SK-N-SH (cell line): ENCODE measurements at regions not wholly inside any gene's neighbourhood (a gene's known extent, or its start where the extent isn't known, plus 50 kb on each side); places are given as distances from the start of the nearest gene placed in this dataset.

Source experiments
- CTCF ChIA-PET: fragments of 300-600, 350-600 bp; formaldehyde crosslinking; extraction: SDS; loops from one replicate; lab custom pipeline; 2021; lab: Yijun Ruan, JAX
- POLR2A ChIA-PET: fragments of 350-600 bp; sonication (Branson Sonifier 250); formaldehyde crosslinking; extraction: SDS; loops from one replicate; lab custom pipeline; 2020; ENCODE audit warnings: antibody characterized with exemption, inconsistent platforms; lab: Yijun Ruan, JAX
- DNase-seq: peaks from one replicate; pipeline ENCODE4 v3.0.0; 2012
- H2AFZ ChIP-seq: fragments of 200-600 bp; sonication (generic); 2 replicates; pipeline ENCODE4 v1.8.1; 2016; ENCODE audit warnings: antibody characterized with exemption, mild to moderate bottlenecking, low read depth
- H3F3A ChIP-seq: fragments of 200-600 bp; sonication (generic); replicated peaks from 2 replicates; pipeline ENCODE3; 2016; ENCODE audit warnings: antibody characterized with exemption, mild to moderate bottlenecking; ENCODE audit not compliant: insufficient read depth
- H3K27ac ChIP-seq, 2 experiments: fragments of 200-500 bp in 1 of 2; fragments of 200-600 bp in 1 of 2; sonication (Bioruptor generic) in 1 of 2; sonication (generic), shearing (Covaris generic) in 1 of 2; 2 replicates each; pipeline versions ENCODE4 v1.5.1 to v1.6.1; 2014 to 2016; ENCODE audit warnings: low read depth in 2 of 2, inconsistent platforms in 1 of 2, low read length in 1 of 2, mild to moderate bottlenecking in 1 of 2, mixed read lengths in 1 of 2
- H3K27me3 ChIP-seq: fragments of 200-600 bp; sonication (generic), shearing (Covaris generic); 2 replicates; pipeline ENCODE4 v1.6.1; 2016; ENCODE audit warnings: mixed run types; ENCODE audit not compliant: insufficient read depth
- H3K36me3 ChIP-seq, 2 experiments: fragments of 200-500 bp in 1 of 2; fragments of 200-600 bp in 1 of 2; sonication (Bioruptor generic) in 1 of 2; sonication (generic) in 1 of 2; replicated peaks in 1 of 2; 2 replicates each; pipeline versions ENCODE3 to v1.5.1; 2014 to 2016; ENCODE audit warnings: low read length in 1 of 2, mild to moderate bottlenecking in 1 of 2; ENCODE audit not compliant: insufficient read depth in 2 of 2, control insufficient read depth in 1 of 2
- H3K4me1 ChIP-seq, 2 experiments: fragments of 200-500 bp in 1 of 2; fragments of 200-600 bp in 1 of 2; sonication (Bioruptor generic) in 1 of 2; sonication (generic), shearing (Covaris generic) in 1 of 2; 2 replicates each; pipeline versions ENCODE4 v1.5.1 to v1.6.1; 2014 to 2016; ENCODE audit warnings: low read depth in 1 of 2, low read length in 1 of 2, mixed run types in 1 of 2; ENCODE audit not compliant: insufficient read depth in 2 of 2, control insufficient read depth in 1 of 2
- H3K4me2 ChIP-seq: fragments of 200-600 bp; sonication (generic), shearing (Covaris generic); 2 replicates; pipeline ENCODE4 v1.6.1; 2017; ENCODE audit warnings: mixed run types
- H3K4me3 ChIP-seq, 2 experiments: fragments of 200-500 bp in 1 of 2; fragments of 200-600 bp in 1 of 2; sonication (Bioruptor generic) in 1 of 2; sonication (generic), shearing (Covaris generic) in 1 of 2; 2 replicates each; pipeline versions ENCODE4 v1.5.1 to v1.8.1; 2014 to 2016; ENCODE audit warnings: low read depth in 2 of 2, inconsistent platforms in 1 of 2, low read length in 1 of 2, mild to moderate bottlenecking in 1 of 2, mixed read lengths in 1 of 2, moderate library complexity in 1 of 2
- H3K79me2 ChIP-seq: fragments of 200-600 bp; sonication (generic); 2 replicates; pipeline ENCODE4 v1.8.1; 2017; ENCODE audit warnings: mild to moderate bottlenecking; ENCODE audit not compliant: insufficient read depth
- H3K9ac ChIP-seq: fragments of 200-600 bp; sonication (generic); 2 replicates; pipeline ENCODE4 v1.6.1; 2017; ENCODE audit warnings: mixed run types
- H3K9me2 ChIP-seq: fragments of 200-600 bp; sonication (generic); 2 replicates; pipeline ENCODE4 v1.6.1; 2017; ENCODE audit warnings: mixed run types
- H3K9me3 ChIP-seq: fragments of 200-600 bp; sonication (generic); 2 replicates; pipeline ENCODE4 v1.6.1; 2017; ENCODE audit warnings: mixed run types, mild to moderate bottlenecking, moderate library complexity
- H4K20me1 ChIP-seq: fragments of 200-600 bp; sonication (generic); 2 replicates; pipeline ENCODE4 v1.6.1; 2017; ENCODE audit warnings: mild to moderate bottlenecking, mixed run types; ENCODE audit not compliant: insufficient read depth
- CHD2 ChIP-seq: fragments of 150-350 bp; IDR thresholded peaks from 2 replicates; pipeline ENCODE4 v1.6.1; 2018; ENCODE audit warnings: low read length; ENCODE audit not compliant: partially characterized antibody
- ELF1 ChIP-seq: IDR thresholded peaks from 2 replicates; pipeline ENCODE4 v1.4.0; 2012
- EP300 ChIP-seq, 2 experiments: IDR thresholded peaks; 2 replicates each; pipeline versions ENCODE4 v1.4.0 to v1.6.1; 2012; ENCODE audit warnings: borderline replicate concordance in 1 of 2, low read depth in 1 of 2, low read length in 1 of 2
- EZH2phosphoT487 ChIP-seq: fragments of 200-600 bp; sonication (generic); IDR thresholded peaks from 2 replicates; pipeline ENCODE4 v1.6.1; 2017; ENCODE audit warnings: low read depth, mixed run types, mild to moderate bottlenecking, antibody characterized with exemption, moderate library complexity, borderline replicate concordance
- FOSL2 ChIP-seq: IDR thresholded peaks from 2 replicates; pipeline ENCODE4 v1.4.0; 2012; ENCODE audit warnings: low read depth, mild to moderate bottlenecking, moderate library complexity, borderline replicate concordance
- GATA2 ChIP-seq: sonication (generic); formaldehyde crosslinking; IDR thresholded peaks from 2 replicates; pipeline ENCODE4 v1.5.0; 2020; ENCODE audit warnings: mild to moderate bottlenecking, missing genetic modification reagents
- JUND ChIP-seq: IDR thresholded peaks from 2 replicates; pipeline ENCODE4 v1.4.0; 2012
- NRF1 ChIP-seq: IDR thresholded peaks from 2 replicates; pipeline ENCODE4 v1.6.1; 2012; ENCODE audit warnings: low read depth, mild to moderate bottlenecking, low read length
- RCOR1 ChIP-seq: fragments of 150-350 bp; IDR thresholded peaks from 2 replicates; pipeline ENCODE4 v1.6.1; 2017; ENCODE audit warnings: antibody characterized with exemption, low read length
- RFX5 ChIP-seq: IDR thresholded peaks from 2 replicates; pipeline ENCODE4 v1.6.1; 2012; ENCODE audit warnings: mild to moderate bottlenecking, improper control_type of control experiment, low read length
- SMC3 ChIP-seq: IDR thresholded peaks from 2 replicates; pipeline ENCODE4 v1.6.1; 2012; ENCODE audit warnings: low read depth, low read length, improper control_type of control experiment
- TAF1 ChIP-seq: IDR thresholded peaks from 2 replicates; pipeline ENCODE4 v1.6.1; 2012; ENCODE audit warnings: low read depth, mild to moderate bottlenecking, low read length, moderate library complexity, borderline replicate concordance
- TCF12 ChIP-seq: IDR thresholded peaks from 2 replicates; pipeline ENCODE4 v1.4.0; 2012
- TEAD4 ChIP-seq: IDR thresholded peaks from 2 replicates; pipeline ENCODE4 v1.4.0; 2012; ENCODE audit warnings: mild to moderate bottlenecking, borderline replicate concordance; ENCODE audit not compliant: insufficient read depth
- WGBS: methylation state at CpG from one replicate; pipeline ENCODE4 v1.1.6; 2017; ENCODE audit warnings: low lambda C conversion rate; 5-methylcytosine and 5-hydroxymethylcytosine counted together
- TF ChIP-seq, protein P1 (sequence below): fragments of 150-350 bp; IDR thresholded peaks from 2 replicates; pipeline ENCODE4 v1.6.1; 2016; ENCODE audit warnings: mild to moderate bottlenecking, low read depth, low read length
- TF ChIP-seq, protein P2 (sequence below): IDR thresholded peaks from 2 replicates; pipeline ENCODE4 v1.4.0; 2012; ENCODE audit warnings: low read depth
- TF ChIP-seq, protein P3 (sequence below): IDR thresholded peaks from 2 replicates; pipeline ENCODE4 v1.4.0; 2012; ENCODE audit warnings: low read depth, borderline replicate concordance

DNA sequence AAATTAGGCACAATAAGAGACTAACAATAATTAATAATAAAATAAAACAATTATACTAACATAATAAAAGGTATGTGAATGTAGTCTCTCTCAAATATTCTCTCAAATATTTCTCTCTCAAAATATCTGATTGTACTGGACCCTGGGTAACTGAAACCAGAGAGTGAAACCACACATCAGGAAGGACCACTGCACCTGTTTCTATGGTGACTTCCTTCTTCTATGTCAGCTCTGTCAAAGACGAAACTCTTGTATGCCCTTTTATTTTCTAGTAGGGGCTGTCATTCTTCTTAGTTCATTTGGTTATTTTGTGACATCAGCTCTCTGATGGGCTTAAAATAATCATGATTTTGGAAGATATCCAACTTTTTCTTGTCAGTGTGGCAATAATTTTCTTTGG lies 428.0 kb upstream of the TPK1 start:
- WGBS = 0% methylated on average over 1 of the region's 1 CpG
- Histone ChIP-seq H3K36me3 (no peaks in the 10 kb centered on the region), H3K9ac (no peak overlapping the region), H4K20me1 (no peaks in the 10 kb centered on the region), H3K4me1 (no peaks in the 10 kb centered on the region), H2AFZ (no peak overlapping the region), H3K79me2 (no peaks in the 10 kb centered on the region), H3K9me2 (no peaks in the 10 kb centered on the region), H3K27me3 (no peaks in the 10 kb centered on the region), H3K9me3 (0 out of 2 replicates have a peak, but pooled peaks cover 5% of the 10 kb centered on the region), H3K27ac (no peak overlapping the region), H3K4me2 (no peak overlapping the region), H3K4me3 (no peak overlapping the region), H3F3A (no peaks in the 10 kb centered on the region)
- DNase-seq = no peak
- POLR2A ChIA-PET = no interaction called here
- no peak for TF ChIP-seq GATA2 (CRISPR knock-in tag)
- TF ChIP-seq TAF1 = no peak
- TF ChIP-seq CHD2 = no peak
- TF ChIP-seq SMC3 = no peak
- TF ChIP-seq TEAD4 = no peak
- TF ChIP-seq, protein P1, sequence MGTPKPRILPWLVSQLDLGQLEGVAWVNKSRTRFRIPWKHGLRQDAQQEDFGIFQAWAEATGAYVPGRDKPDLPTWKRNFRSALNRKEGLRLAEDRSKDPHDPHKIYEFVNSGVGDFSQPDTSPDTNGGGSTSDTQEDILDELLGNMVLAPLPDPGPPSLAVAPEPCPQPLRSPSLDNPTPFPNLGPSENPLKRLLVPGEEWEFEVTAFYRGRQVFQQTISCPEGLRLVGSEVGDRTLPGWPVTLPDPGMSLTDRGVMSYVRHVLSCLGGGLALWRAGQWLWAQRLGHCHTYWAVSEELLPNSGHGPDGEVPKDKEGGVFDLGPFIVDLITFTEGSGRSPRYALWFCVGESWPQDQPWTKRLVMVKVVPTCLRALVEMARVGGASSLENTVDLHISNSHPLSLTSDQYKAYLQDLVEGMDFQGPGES = no peak
- no peak for TF ChIP-seq NRF1
- TF ChIP-seq FOSL2 = no peak
- no peak for TF ChIP-seq RCOR1
- TF ChIP-seq, protein P2, sequence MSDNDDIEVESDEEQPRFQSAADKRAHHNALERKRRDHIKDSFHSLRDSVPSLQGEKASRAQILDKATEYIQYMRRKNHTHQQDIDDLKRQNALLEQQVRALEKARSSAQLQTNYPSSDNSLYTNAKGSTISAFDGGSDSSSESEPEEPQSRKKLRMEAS = no peak
- no peak for TF ChIP-seq TCF12
- TF ChIP-seq EZH2phosphoT487 = no peak
- TF ChIP-seq, protein P3, sequence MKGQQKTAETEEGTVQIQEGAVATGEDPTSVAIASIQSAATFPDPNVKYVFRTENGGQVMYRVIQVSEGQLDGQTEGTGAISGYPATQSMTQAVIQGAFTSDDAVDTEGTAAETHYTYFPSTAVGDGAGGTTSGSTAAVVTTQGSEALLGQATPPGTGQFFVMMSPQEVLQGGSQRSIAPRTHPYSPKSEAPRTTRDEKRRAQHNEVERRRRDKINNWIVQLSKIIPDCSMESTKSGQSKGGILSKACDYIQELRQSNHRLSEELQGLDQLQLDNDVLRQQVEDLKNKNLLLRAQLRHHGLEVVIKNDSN = no peak
- no peak for TF ChIP-seq EP300 (IDR thresholded peaks at IDR 0.05; ENCODE audit: borderline replicate concordance in 1 of 2, low read depth in 1 of 2, low read length in 1 of 2)
- CTCF ChIA-PET = no interaction called here

DNA sequence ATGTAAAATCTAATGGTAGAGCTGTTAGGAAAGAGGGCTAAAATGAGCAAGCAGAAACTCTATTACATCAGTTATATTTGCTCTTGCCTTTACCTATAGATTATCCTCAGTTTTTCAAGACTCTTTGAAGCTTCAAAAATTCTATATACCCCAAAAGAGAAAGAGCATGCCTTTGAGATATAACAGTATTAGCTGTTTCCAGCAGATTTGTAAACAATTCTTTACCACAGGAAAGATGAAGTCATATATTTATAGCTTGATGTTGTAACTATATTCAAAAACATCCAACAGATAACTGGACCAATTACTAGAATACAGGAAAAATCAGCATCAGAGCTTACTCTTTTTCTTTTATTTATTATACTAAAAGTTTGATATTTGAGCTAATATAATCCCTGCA lies 416.2 kb upstream of the TPK1 start:
- no peaks in the 10 kb centered on the region for H4K20me1 ChIP-seq
- H3K4me2 ChIP-seq = no peak overlapping the region
- no peak for DNase-seq
- no peaks in the 10 kb centered on the region for H3K79me2 ChIP-seq
- no peak overlapping the region for H3K27ac ChIP-seq
- ChIA-PET CTCF (interaction anchor here (0.6 kb wide), 1 partner anchor 35 kb away, joined by 3 read pairs; no protein-coding TSS in a partner anchor), POLR2A (no interaction called here)
- no peaks in the 10 kb centered on the region for H3K9me2 ChIP-seq
- H2AFZ ChIP-seq = no peak overlapping the region
- no peaks in the 10 kb centered on the region for H3F3A ChIP-seq
- H3K36me3 ChIP-seq = no peaks in the 10 kb centered on the region
- no peak for TF ChIP-seq RCOR1
- TF ChIP-seq, protein P3 = no peak
- no peak for TF ChIP-seq JUND
- TF ChIP-seq ELF1 = no peak
- no peak for TF ChIP-seq RFX5
- TF ChIP-seq, protein P1 = no peak
- H3K4me1 ChIP-seq = no peaks in the 10 kb centered on the region
- no peak overlapping the region for H3K9ac ChIP-seq
- H3K27me3 ChIP-seq = no peaks in the 10 kb centered on the region
- H3K9me3 ChIP-seq = peaks cover 8% of the 10 kb centered on the region
- H3K4me3 ChIP-seq = no peak overlapping the region
